Peyer's patch (tissue), 4 donors: ENCODE measurements at regions not wholly inside any gene's neighbourhood (a gene's known extent, or its start where the extent isn't known, plus 50 kb on each side); places are given as distances from the start of the nearest gene placed in this dataset.

Experiments used
- CTCF ChIP-seq, 6 experiments: fragments of 450-650 bp in 4 of 6; fragments of 200-600 bp in 2 of 6; sonication (generic) in 1 of 6; IDR thresholded peaks; one replicate each; pipeline ENCODE4 v1.5.1; 2017 to 2019; ENCODE audit warnings: antibody characterized with exemption in 6 of 6, mild to moderate bottlenecking in 3 of 6, moderate library complexity in 1 of 6
- POLR2A ChIP-seq, 2 donors: fragments of 450-650 bp; IDR thresholded peaks; one replicate each; pipeline ENCODE4 v1.5.1; 2017; ENCODE audit warnings: antibody characterized with exemption in 2 of 2, mild to moderate bottlenecking in 2 of 2, moderate library complexity in 2 of 2

- no peak for TF ChIP-seq CTCF (IDR thresholded peaks at IDR 0.05)
- TF ChIP-seq POLR2A (IDR thresholded peaks at IDR 0.05): no peak
Observed at GRCh38 chr4:129193357-129194100, 97.6 kb downstream of the C4orf33 start.
